Central memory CD8-positive, alpha-beta T cell (primary cell): ENCODE measurements at regions not wholly inside any gene's neighbourhood (a gene's known extent, or its start where the extent isn't known, plus 50 kb on each side); places are given as distances from the start of the nearest gene placed in this dataset.
"Not testable (repeated sequence)": the region's sequence is repeated elsewhere in the genome, so short reads cannot be mapped to it uniquely, and the experiment has no call there.

ENCODE experiments used
- ATAC-seq: fragments of 150-1000 bp; cut with Tn5 transposase; replicated peaks from 2 replicates; pipeline ENCODE4 v1.10.0; 2022; ENCODE audit warnings: mild to moderate bottlenecking, moderate FRiP score, moderate number of reproducible peaks; ENCODE audit not compliant: poor library complexity, severe bottlenecking; ENCODE audit errors: extremely low read depth
- DNase-seq, 2 donors: peaks; one replicate each; pipeline ENCODE4 v3.0.0; 2021; ENCODE audit warnings: low spot score in 2 of 2
- H3K27ac Mint-ChIP-seq: one replicate; pipeline ENCODE4 v1.8.0; 2022; ENCODE audit warnings: low read depth, mild to moderate bottlenecking, moderate library complexity, mixed read lengths
- H3K27me3 Mint-ChIP-seq: one replicate; pipeline ENCODE4 v1.8.0; 2022; ENCODE audit warnings: mixed read lengths
- H3K36me3 Mint-ChIP-seq: one replicate; pipeline ENCODE4 v1.8.0; 2022; ENCODE audit warnings: mild to moderate bottlenecking, moderate library complexity, mixed read lengths; ENCODE audit not compliant: insufficient read depth
- H3K4me1 Mint-ChIP-seq: one replicate; pipeline ENCODE4 v1.8.0; 2022; ENCODE audit warnings: mixed read lengths
- H3K4me3 Mint-ChIP-seq: one replicate; pipeline ENCODE4 v1.8.0; 2022; ENCODE audit warnings: mild to moderate bottlenecking, moderate library complexity, mixed read lengths
- H3K9me3 Mint-ChIP-seq: one replicate; pipeline ENCODE4 v1.8.0; 2022; ENCODE audit warnings: mixed read lengths

DNA sequence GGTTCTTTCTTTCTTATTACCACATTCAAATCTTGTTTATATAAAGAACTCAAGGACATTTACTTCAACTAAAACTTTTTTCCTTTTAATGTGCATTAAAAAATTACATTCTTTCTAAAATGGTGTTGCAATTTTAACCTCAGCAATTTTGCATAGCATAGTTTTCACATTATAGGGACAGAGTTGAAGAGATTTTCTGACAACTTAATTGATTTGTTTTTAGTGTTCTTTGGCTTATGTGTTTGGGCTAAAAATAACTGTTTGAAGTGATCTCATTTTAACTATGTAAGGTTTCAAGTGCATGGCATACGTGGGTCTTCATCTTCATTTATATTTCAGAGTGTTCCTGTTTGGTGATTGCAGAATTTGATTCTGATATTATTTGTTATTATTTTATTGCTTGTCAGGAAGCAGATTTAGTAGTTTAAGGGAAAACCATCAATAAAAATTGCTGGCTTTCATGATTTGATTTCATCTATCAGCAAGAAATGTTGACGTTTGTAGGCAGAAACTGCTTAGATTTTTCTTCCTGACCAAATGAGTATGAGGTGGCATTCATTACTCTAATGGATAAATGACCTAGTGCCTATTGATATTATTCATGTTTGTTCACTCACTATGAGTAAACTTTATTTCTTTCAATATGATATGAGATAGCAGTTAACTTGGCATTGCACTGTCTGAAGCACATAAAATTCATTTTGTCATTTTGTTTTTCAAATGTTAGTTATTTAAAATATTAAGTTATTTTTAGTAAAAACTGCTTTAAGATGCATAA is 398.4 kb downstream of the NUP35 start:
- Mint-ChIP-seq H3K4me3 (no peak overlapping the region), H3K36me3 (no peaks in the 10 kb centered on the region), H3K27ac (no peak overlapping the region), H3K4me1 (no peaks in the 10 kb centered on the region), H3K9me3 (peaks cover 17% of the 10 kb centered on the region), H3K27me3 (no peaks in the 10 kb centered on the region)
- no peak for DNase-seq
- no peak for ATAC-seq

DNA sequence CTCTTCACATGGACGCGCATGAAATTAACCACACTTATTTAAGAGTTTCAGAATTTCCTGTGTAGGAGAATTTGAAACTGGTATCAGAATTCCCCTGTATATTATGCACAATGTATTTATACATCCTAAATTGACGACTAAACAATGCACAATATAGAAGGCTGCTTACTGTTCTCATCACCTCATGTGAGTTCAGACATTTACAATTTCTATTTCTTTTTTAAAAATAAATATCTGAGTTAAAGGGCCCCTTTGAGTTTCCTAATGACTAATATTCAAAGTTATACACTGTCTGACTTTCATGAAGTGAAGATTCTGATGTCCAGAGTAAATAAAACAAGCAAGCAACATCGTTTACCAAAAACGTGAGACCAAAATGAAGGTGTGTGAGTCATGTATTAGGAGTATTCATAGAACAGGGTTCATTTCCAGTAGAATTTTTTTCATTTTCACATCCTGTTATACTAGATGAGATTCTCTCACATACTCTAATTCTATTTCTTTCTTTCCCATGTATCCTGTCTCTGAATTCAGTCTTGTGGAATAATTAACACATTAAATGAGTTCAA is 406.2 kb downstream of the NUP35 start:
- Mint-ChIP-seq H3K36me3 (no peaks in the 10 kb centered on the region), H3K4me3 (no peak overlapping the region)
- DNase-seq: no peak

DNA sequence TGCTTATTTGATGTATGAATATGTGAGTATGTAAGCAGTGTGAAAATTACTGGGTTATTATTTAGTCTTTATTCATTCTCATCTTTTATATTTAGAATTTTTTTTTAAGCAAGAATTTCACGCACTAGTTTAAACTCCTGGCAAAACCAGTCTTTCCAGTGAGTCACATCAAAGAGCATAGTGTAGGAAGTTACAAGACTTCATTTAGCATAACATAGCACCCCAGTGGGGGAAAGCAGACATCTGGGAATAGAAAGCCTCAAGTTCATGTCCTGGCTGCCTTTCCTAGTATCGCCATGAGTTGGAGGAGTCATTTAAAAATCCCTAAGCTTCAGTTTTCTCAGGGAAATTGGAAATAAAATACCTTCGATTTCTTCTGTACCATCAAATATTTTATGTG is 408.3 kb downstream of the NUP35 start:
- ATAC-seq (no peak), DNase-seq (no peak)
- H3K9me3 Mint-ChIP-seq: peaks cover 12% of the 10 kb centered on the region
- H3K36me3 Mint-ChIP-seq: no peaks in the 10 kb centered on the region
- no peak overlapping the region for H3K4me3 Mint-ChIP-seq
- H3K4me1 Mint-ChIP-seq: no peaks in the 10 kb centered on the region
- no peak overlapping the region for H3K27ac Mint-ChIP-seq
- H3K27me3 Mint-ChIP-seq: no peaks in the 10 kb centered on the region

More for the DNA sequence above, 406.2 kb downstream of the NUP35 start:
- Mint-ChIP-seq H3K27ac (no peak overlapping the region), H3K4me1 (no peaks in the 10 kb centered on the region), H3K27me3 (no peaks in the 10 kb centered on the region), H3K9me3 (peaks cover 8% of the 10 kb centered on the region)
- no peak for ATAC-seq

DNA sequence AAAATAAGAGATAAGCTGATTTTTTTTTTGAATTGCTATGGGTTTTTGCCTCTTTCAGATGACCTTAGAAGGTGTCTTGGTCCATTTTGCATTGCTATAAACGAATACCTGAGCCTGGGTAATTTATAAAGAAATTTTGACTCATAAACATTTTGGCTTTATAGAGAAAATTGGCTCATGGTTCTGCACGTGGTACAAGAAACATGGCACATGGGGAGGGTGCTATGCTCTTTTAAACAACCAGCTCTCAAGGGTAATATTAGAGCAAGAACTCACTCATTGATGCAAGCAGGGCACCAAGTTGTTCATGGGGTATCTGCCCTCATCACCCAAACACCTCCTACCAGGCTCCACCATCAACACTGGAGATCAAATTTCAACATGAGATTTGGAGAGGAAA is 408.8 kb downstream of the NUP35 start:
- no peak for ATAC-seq

DNA sequence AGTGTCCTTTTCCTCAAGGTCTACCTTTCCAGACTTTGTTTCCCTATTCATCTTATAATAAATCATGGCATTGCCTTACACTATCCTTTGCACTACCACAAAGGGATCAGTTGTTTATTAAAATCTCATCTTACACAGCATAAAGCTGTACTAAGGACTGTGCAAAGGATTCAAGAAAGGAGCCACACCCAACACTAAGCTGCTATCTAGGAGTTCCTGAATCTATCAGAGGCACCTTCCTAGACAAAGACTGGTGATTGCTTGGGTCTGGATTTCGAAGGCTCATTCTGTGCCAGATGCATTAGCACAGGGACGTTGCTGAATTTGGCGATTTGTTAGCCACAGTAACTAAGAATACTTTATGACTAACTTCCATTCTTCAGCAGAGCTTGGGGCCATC is 412.0 kb downstream of the NUP35 start:
- H3K4me1 Mint-ChIP-seq: no peaks in the 10 kb centered on the region
- ATAC-seq (no peak), DNase-seq (no peak)
- peaks cover 11% of the 10 kb centered on the region for H3K9me3 Mint-ChIP-seq
- H3K27me3 Mint-ChIP-seq: no peaks in the 10 kb centered on the region
- H3K4me3 Mint-ChIP-seq: no peak overlapping the region
- H3K27ac Mint-ChIP-seq: no peak overlapping the region
- no peaks in the 10 kb centered on the region for H3K36me3 Mint-ChIP-seq

More for the DNA sequence above, 408.8 kb downstream of the NUP35 start:
- no peaks in the 10 kb centered on the region for H3K27me3 Mint-ChIP-seq
- H3K4me3 Mint-ChIP-seq: no peak overlapping the region
- H3K27ac Mint-ChIP-seq: no peak overlapping the region
- no peak for DNase-seq
- H3K4me1 Mint-ChIP-seq: no peaks in the 10 kb centered on the region
- peaks cover 8% of the 10 kb centered on the region for H3K9me3 Mint-ChIP-seq
- H3K36me3 Mint-ChIP-seq: no peaks in the 10 kb centered on the region

DNA sequence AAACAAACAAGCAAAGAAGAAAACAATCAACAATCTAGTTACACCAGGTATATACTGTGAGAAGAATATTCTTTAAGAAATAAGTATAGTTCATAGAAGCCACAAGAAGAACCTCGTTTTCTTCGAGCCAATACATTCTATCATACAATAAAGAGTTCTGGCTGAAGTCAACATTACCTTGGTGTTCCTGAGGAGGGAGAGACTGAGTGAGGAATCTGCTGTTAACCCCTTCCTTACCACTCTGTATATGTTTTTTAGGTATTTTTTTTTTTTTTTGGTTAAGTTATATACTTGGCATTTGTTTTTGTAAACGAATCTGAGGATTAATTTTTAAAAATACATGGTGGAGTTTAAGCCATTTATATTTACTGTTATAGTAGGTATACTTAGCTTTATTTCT is 412.5 kb downstream of the NUP35 start:
- Mint-ChIP-seq H3K4me1 (no peaks in the 10 kb centered on the region), H3K9me3 (peaks cover 13% of the 10 kb centered on the region), H3K27ac (no peak overlapping the region), H3K36me3 (no peaks in the 10 kb centered on the region), H3K4me3 (no peak overlapping the region), H3K27me3 (no peaks in the 10 kb centered on the region)
- DNase-seq (no peak), ATAC-seq (no peak)

DNA sequence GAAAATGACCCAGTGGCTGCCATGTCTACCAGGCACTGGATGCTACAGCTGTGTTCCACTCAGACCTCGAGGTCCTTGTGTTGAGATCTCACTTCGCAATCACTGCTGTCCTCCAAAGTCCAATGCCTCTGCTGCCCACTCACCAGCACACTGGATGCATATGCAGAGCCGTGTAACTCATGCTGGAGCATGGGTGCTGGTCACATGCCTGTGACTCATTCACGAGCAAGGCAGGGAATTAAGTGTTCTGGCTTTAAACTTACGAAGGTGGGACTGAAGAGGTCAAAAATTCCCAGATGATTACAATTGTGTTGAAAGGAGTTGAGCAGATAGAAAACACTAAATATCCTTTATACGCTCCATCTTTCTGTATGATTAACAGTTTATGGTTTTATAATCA is 417.5 kb downstream of the NUP35 start:
- Mint-ChIP-seq H3K27me3 (no peaks in the 10 kb centered on the region), H3K9me3 (peaks cover 31% of the 10 kb centered on the region)
- no peak for ATAC-seq

DNA sequence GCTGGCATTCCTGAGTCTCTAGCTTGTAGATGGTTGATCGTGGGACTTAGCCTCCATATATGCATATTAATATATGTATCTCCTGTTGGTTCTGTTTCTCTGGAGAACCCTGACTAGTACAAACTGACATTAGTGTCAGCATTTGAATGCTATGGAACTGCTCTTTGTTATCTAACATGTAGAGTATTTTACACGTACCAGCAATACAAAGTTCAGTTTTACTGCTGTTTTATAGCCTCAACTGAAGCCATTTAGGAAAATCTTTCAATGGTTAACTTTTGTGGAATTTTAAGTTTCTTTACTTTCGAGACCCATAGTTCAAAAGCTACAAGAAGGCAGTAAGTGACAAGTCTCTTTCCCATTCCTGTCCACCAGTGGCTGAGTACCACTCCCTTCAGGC is 418.4 kb downstream of the NUP35 start:
- H3K36me3 Mint-ChIP-seq: no peaks in the 10 kb centered on the region
- DNase-seq: no peak

More for the DNA sequence above, 417.5 kb downstream of the NUP35 start:
- no peaks in the 10 kb centered on the region for H3K36me3 Mint-ChIP-seq
- no peak overlapping the region for H3K27ac Mint-ChIP-seq
- H3K4me3 Mint-ChIP-seq: no peak overlapping the region
- no peak for DNase-seq
- no peaks in the 10 kb centered on the region for H3K4me1 Mint-ChIP-seq

DNA sequence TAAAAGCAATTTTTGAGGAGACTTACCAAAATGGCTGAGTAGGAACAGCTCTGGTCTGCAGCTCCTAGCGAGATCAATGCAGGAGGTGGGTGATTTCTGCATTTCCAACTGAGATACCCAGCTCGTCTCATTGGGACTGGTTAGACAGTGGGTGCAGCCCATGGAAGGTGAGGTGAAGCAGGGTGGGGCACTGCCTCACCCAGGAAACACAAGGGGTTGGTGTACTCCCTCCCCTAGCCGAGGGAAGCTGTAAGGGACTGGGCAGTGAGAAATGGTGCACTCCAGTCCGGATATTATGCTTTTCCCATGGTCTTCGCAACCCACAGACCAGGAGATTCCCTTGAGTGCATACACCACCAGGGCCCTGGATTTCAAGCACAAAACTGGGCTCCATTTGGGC is 419.0 kb downstream of the NUP35 start:
- no peak for ATAC-seq
- no peaks in the 10 kb centered on the region for H3K36me3 Mint-ChIP-seq
- no peak overlapping the region for H3K27ac Mint-ChIP-seq
- peaks cover 37% of the 10 kb centered on the region for H3K9me3 Mint-ChIP-seq
- no peaks in the 10 kb centered on the region for H3K27me3 Mint-ChIP-seq
- DNase-seq: no peak
- H3K4me3 Mint-ChIP-seq: no peak overlapping the region
- no peaks in the 10 kb centered on the region for H3K4me1 Mint-ChIP-seq

More for the DNA sequence above, 418.4 kb downstream of the NUP35 start:
- Mint-ChIP-seq H3K27ac (no peak overlapping the region), H3K27me3 (no peaks in the 10 kb centered on the region), H3K4me3 (no peak overlapping the region), H3K4me1 (no peaks in the 10 kb centered on the region), H3K9me3 (peaks cover 31% of the 10 kb centered on the region)
- no peak for ATAC-seq

DNA sequence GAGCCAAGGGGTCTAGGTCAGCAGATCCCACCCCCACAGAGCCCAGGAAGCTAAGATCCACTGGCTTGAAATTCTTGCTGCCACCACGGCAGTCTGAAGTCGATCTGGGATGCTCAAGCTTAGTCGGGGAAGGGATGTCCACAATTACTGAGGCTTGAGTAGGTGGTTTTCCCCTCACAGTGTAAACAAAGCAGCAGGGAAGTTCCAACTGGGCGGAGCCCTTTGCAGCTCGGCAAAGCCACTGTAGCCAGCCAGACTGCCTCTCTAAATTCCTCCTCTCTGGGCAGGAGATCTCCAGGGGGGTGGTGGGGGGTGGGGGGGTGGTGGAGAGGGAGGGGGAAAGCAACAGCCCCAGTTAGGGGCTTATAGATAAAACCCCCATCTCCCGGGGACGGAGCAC is 419.5 kb downstream of the NUP35 start:
- H3K4me1 Mint-ChIP-seq: no peaks in the 10 kb centered on the region
- no peaks in the 10 kb centered on the region for H3K36me3 Mint-ChIP-seq
- H3K4me3 Mint-ChIP-seq: no peak overlapping the region
- H3K27ac Mint-ChIP-seq: no peak overlapping the region
- no peak for DNase-seq
- ATAC-seq: no peak
- no peaks in the 10 kb centered on the region for H3K27me3 Mint-ChIP-seq
- H3K9me3 Mint-ChIP-seq: peaks cover 39% of the 10 kb centered on the region

DNA sequence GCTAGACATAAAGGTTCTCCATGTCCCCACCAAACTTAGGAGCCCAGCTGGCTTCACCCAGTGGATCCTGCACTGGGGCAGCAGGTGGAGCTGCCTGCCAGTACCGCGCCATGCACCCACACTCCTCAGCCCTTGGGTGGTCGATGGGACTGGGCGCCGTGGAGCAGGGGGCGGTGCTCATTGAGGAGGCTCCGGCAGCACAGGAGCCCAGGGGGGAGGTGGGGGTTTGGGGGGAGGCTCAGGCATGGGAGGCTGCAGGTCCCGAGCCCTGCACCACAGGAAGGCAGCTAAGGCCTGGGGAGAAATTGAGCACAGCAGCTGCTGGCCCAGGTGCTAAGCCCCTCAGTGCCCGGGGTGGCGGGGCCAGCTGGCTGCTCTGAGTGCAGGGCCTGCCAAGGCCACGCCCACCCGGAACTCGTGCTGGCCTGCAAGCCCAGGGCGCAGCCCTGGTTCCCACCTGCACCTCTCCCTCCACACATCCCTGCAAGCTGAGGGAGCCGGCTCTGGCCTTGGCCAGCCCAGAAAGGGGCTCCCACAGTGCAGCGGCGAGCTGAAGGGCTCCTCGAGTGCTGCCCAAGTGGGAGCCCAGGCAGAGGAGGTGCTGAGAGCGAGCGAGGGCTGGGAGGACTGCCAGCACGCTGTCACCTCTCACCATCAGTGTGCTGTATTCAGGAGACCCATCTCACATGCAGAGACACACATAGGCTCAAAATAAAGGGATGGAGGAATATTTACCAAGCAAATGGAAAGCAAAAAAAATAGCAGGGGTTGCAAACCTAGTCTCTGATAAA is 422.5 kb downstream of the NUP35 start:
- not testable (repeated sequence) for H3K27ac Mint-ChIP-seq, H3K27me3 Mint-ChIP-seq, H3K36me3 Mint-ChIP-seq

DNA sequence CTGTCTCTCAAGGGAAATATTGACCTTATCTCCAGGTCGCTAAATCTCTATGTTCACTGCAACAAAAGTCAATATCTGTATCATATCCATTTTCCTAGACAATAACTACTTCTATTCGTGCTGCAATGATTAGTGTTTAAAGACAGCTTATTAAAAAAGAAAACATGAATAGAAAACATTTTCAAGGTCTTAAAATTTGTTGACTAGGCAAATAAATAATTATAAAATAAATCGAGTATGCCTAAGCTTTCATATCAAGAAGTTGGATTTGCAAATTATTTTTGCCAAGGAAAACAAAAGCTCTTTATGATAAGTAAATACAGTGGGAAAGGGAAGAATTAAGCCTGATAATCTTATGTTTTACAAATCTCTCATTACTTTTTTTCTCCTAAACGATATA is 428.5 kb downstream of the NUP35 start:
- Mint-ChIP-seq H3K4me3 (no peak overlapping the region), H3K4me1 (no peaks in the 10 kb centered on the region), H3K36me3 (no peaks in the 10 kb centered on the region), H3K9me3 (peaks cover 24% of the 10 kb centered on the region), H3K27ac (no peak overlapping the region), H3K27me3 (no peaks in the 10 kb centered on the region)
- ATAC-seq (no peak), DNase-seq (no peak)

More for the DNA sequence above, 422.5 kb downstream of the NUP35 start:
- DNase-seq, H3K4me3 Mint-ChIP-seq, H3K4me1 Mint-ChIP-seq, ATAC-seq: not testable (repeated sequence)
- peaks cover 43% of the 10 kb centered on the region for H3K9me3 Mint-ChIP-seq

DNA sequence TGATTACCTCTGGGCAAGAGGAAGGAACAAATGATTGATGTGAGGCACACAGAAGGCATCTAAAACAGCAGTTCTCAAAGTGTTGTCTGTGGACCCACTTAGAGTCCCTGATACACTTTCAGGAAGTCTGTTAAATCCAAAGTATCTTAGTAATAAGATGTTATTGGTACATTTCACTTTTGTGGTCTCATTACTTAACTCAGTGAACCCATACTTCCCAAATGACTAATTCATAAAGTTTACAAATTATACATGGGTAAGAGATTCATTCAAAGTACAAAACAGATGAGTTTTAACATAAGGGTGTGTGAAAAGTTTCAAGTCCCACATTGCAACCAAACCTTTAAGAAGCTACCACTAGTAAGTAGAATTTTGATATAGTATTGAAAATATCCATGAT is 440.5 kb downstream of the NUP35 start:
- H3K4me1 Mint-ChIP-seq: no peaks in the 10 kb centered on the region
- ATAC-seq: no peak
- no peaks in the 10 kb centered on the region for H3K27me3 Mint-ChIP-seq
- no peak overlapping the region for H3K4me3 Mint-ChIP-seq
- H3K36me3 Mint-ChIP-seq: no peaks in the 10 kb centered on the region
- peaks cover 11% of the 10 kb centered on the region for H3K9me3 Mint-ChIP-seq
- H3K27ac Mint-ChIP-seq: no peak overlapping the region
- DNase-seq: no peak
